GM23248 (cell line): ENCODE measurements at regions not wholly inside any gene's neighbourhood (a gene's known extent, or its start where the extent isn't known, plus 50 kb on each side); places are given as distances from the start of the nearest gene placed in this dataset.

ENCODE experiments used
- EZH2 ChIP-seq: fragments of 200-600 bp; sonication (generic); IDR thresholded peaks from 2 replicates; pipeline ENCODE4 v1.6.1; 2018; ENCODE audit warnings: antibody characterized with exemption, mild to moderate bottlenecking; ENCODE audit not compliant: insufficient read depth, poor library complexity, severe bottlenecking
- EZH2phosphoT487 ChIP-seq: fragments of 200-600 bp; sonication (generic); IDR thresholded peaks from 2 replicates; pipeline ENCODE4 v1.6.1; 2018; ENCODE audit warnings: antibody characterized with exemption, moderate library complexity, mild to moderate bottlenecking, low read depth; ENCODE audit not compliant: insufficient read depth

GRCh38 chr3:72565593-72565992, 282.7 kb downstream of the SHQ1 start:
- TF ChIP-seq EZH2phosphoT487: no peak
- no peak for TF ChIP-seq EZH2
